Stimulated activated CD4-positive, alpha-beta T cell treated with anti-CD3 and anti-CD28 coated beads, TNF-alpha, amount 100 ng/mL, for 48 hours (primary cell): ENCODE measurements at regions not wholly inside any gene's neighbourhood (a gene's known extent, or its start where the extent isn't known, plus 50 kb on each side); places are given as distances from the start of the nearest gene placed in this dataset.

Source experiments
- DNase-seq, 3 donors: peaks; one replicate each; pipeline ENCODE4 v3.0.0-alpha.2; 2020; ENCODE audit warnings: low read depth in 3 of 3

DNA sequence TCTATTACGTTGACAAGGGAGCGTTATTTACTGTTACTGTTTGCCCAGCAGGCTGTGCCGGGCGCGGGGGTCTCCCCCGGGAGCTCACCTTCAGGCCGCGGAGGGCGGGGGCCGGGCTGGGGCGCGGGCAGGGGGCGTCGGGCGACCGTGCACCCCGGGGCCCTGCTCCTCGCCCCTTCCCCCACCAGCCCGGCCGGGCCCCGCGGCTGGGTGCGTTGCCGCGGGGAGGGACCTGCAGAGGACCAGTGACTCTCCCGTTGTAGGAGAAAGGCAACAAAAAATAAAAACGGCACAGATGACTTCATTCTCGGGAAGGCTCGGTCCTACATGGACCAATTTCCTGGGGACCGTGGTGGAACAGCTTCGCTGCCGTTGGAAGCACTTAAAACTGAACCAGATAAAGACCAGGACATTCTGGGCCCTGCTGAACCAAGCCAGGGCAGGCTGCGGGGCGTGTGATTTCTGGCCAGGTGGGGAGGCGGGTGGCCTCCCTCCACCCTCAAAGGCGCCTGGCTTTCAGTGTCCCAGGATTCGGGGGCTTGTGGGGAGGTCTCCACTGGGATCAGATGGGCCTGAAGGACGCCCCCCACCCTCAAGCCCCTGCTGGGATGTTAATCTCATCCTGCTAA is 57.4 kb downstream of the IGLL1 start:
- no peak for DNase-seq

DNA sequence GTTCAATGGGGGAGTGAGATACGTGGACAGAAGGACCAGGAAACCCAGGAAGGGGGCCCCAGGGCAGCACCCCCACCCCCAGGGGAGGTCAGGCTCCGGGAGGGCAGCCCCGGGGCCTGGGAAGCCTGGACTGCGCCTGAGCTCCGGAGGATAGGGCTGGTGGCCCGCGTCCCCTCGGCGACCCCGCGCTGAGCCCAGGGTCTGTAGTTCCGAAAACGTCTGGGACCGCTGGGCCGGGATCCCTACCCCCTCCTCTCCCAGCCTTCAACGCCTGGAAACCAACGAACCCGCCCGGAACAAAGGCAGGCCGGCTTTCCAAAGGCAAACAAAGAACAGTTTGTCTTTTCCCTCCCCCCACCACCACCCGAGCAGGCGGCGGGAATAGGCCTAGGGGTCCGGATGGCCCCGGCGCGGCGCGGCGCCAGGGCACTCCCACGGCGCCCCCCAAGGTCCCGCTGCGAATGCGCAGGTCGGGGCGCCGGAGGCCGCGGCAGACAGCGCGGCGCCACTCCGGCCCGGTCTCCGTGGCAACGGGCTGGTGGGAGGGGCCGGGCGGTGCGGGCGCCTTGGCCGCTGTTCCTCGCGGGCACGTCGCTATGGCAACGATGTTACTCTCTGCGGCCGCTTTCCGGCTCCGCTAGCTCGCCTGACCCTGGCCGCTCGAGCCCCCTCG is 58.5 kb downstream of the IGLL1 start:
- DNase-seq: peak; percentile 35 to 66 (median 43)

DNA sequence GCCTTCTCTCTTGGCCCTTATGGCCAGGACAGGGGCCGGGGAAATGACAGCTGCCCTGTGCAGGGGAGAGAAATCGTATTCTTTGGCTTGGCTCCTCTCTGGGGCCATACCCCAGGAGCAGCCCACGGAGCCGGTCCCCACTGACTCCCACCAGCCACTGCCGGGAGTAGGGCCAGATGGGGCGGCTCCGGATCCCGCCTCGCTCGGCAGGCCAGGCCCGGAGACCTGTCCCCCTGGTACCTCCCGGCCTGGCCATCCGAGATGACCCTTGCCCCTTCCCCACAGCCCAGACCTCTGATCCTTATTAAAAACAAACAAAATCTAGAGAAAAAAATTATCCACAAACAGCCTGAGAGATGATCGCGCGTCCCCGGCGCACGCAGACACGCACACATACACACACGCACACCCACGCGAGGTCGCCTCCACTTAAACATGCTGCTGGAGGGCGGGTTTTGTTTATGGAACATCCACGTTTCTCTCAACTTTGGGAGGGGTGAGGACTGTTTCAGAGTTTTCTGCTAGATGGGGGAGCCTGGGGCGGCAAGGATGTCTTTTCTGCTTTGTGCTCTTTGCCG is 59.1 kb downstream of the IGLL1 start:
- no peak for DNase-seq

DNA sequence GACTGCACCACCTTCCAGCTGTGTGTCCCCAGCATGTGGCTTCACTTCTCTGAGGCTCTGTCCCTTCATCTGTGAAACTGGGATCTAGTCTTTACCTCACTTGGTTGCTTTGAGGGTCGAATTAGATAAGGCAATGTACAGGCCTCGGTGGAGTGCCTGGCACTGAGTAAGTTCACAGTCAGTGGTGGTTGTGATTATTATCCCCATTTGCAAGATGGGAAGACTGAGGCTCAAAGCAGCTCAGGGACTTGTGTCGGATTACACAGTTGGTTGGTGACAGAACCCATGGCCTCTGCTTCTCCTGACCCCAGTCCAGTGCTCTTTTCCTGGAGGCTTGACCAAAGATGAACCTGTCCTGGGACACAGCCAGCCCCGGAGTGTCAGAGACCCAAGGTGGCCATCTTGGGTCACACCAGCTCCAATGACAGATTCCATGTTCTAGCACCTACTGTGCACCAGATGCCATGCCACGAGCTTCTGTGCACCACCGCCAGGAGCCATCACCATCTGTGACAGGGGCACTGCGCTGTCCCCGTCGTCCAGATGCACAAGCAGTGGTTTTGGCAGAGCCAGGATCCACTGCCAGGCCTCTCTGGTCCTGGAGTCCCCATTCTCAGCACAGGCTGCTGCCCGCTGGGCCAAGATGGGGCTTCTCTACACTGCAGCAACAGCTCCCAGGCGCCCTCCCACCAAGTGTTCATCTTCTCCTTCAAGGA is 60.5 kb downstream of the IGLL1 start:
- DNase-seq: no peak

DNA sequence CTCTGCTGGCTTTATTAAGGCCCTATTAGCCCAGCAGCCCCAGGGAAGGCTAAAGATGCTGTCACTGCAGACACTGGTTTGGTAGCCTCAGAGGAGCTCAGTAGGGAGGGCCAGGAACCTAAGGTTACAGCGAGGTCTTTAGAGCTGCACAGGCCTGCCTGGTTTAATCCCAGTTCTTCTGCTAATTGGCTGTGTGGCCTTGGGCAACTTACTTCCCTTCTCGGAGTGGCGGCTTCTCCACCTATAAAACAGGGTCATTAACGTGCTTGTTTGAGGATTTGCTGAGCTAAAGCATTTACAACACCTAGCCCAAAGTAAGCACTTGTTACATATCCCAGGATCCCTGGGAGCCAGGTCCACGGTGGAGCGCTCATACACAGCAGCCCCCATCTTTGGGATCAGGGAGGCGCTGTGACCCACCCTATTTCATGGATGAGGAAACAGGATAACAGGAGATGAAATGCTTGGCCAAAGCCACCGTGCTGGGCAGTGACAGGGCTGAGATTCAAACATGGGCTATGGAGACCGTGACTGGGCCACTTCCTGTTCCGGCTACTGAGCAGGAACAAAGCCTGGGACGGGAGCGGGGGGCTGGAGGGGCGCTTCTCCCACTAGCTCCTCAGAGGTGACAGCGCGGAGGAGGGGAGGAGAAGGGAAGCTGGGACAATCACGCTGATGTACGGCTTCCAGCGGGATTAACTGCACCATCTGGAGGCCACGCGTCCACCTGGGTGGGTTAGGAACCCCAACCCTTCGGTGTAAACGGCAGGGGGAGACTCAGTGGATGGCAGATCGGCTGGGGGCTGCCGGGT is 61.5 kb downstream of the IGLL1 start:
- DNase-seq: no peak

DNA sequence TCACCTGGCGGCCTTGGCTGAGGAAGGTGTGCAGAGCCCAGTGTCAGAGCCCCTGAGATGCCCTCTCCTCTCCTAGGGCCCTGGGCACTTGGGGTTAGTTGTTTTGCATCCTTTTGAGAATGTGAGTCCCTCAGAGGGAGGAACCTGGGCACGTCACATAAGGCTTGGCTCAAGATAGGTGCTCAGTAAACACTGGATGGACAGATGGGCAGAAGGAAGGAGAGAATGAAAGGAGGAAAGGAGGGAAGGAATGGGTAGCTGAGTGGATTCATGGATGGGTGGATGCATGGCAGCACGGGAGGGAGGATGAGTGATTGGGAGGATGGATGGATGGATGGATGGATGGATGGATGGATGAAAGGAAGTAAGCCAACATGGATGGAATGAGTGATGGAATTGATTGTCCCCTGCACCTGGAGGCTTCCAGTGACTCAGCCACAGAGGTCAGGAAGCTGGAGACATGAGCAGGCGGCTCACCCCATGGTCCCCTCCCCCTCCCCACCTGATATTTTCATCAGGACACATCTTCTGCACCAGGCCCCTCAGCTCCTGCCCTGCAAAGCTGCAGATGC is 62.2 kb downstream of the IGLL1 start:
- DNase-seq: no peak

DNA sequence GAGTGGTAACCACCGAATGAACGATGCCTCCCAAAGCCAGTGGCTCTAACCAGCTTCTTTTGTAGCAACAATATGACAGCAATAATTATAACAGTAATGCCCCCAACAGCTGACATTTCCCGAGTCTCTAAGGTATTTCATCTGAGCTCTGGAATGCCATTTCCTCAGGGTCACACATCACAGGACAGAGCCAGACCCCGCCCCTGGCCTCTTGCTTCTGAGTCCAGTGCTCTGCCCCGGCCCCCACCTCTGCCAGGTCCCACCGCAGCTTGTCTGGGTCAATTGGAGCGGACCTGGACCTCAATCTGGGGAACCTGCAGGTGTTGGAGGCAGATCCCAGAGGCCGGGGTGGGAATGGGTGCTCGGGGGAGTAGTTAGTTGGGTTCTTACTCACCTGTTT is 63.8 kb downstream of the IGLL1 start:
- DNase-seq: no peak

DNA sequence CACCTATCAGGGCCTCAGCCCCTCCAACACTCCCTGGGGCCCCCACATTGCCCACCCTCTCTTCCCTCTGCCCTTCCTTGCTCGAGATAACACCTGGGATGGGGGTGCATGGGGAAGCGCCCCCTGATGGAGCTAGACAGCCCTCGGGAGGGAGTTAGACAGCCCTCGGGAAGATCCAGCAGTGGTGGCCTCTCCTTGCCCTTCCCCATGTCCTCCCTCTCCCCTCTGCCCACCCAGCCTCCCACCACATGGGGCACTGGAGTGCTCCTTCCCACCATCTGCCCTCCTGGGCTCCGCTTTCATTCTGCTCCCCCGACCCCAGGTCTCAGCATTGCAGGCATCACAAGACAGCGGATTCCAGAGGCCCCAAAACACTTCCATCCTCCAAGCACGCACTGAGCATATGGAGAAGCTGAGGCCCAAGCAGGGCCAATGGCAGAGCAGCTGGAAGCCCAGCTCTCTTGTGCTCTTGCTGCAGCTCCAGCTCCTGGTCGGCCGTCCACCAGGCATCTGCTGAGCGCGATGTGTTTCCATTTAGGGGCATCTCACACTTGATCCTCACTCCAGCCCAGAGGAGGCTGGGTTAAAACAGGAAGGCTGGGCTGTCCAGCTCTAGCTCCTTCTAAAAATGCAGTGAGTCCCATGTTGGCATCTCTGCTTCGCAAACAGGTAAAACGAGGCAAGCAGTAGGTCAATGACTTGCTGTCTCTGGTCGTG is 65.6 kb downstream of the IGLL1 start:
- DNase-seq: no peak

DNA sequence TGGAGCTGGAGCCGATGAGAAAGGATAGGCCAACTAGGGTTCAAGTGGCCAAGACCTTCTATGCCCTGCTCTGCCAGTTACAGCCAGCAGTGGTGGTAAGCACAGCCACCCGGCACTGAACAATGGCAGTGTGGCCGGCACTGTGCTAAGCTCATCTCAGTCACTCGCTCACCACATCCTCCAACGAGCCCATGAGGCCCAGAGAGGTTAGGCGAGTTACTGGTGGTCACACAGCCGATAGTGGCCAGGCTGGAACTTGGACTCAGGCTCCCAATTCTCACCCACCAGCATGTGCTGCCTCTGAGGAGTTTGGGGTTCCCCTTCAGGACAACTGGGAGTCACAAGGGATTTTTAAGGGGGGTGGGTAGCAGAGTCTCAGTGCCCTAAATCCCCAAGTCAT is 66.4 kb downstream of the IGLL1 start:
- no peak for DNase-seq

DNA sequence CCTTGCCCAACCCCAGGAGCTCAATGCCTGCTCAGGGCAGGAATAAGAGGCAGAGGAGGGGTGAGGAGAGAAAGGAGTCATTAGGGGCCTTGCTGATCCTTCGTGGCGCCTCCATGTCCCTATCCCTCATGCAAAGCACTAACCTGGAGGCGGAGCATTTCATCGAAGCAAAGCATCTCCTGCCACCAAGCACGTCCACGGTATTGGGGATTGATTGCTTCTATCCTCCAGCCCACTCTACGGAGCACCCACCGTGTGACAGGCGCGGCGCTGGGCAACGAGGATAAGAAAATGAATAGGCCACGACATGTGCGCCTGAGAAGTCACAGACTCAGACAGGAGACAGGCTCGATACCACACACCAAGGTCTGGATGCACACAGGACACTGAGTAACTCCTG is 67.0 kb downstream of the IGLL1 start:
- DNase-seq: no peak

DNA sequence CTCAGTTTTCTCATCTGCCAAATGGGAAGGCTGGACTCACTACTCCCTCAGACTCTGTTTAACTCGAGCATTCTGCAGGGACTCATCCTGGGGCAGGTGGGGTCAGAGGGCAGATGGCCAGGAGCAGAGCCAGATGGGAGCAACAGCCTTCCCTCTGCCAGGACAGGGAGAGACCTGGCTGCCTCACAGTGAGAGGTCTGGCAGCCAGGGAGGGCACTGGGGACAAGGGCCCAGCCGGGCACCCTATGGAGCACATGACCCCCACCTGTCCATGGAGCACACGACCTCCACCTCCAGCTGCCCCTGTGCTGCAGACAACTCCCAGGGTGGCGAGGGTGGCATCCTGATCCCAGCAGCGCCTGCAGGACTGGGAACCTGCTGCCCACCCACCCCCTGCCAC is 67.4 kb downstream of the IGLL1 start:
- no peak for DNase-seq

DNA sequence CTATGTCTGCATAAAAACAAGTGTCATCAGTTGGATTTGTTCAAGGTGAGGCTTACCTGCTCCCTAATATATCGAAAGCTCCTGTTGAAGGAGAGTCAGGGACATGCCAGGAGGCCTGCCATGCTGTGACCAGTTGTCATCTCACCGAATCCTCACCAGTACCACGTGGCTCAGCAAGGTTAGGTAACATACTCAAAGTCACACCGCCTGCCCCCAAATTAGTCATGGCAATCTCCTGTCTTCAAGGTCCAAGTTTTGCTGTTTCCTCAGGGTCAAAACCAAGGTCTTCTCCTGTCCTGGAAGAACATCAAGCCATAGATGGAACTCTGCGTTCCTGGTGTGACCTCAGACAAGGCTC is 67.8 kb downstream of the IGLL1 start:
- DNase-seq: no peak

DNA sequence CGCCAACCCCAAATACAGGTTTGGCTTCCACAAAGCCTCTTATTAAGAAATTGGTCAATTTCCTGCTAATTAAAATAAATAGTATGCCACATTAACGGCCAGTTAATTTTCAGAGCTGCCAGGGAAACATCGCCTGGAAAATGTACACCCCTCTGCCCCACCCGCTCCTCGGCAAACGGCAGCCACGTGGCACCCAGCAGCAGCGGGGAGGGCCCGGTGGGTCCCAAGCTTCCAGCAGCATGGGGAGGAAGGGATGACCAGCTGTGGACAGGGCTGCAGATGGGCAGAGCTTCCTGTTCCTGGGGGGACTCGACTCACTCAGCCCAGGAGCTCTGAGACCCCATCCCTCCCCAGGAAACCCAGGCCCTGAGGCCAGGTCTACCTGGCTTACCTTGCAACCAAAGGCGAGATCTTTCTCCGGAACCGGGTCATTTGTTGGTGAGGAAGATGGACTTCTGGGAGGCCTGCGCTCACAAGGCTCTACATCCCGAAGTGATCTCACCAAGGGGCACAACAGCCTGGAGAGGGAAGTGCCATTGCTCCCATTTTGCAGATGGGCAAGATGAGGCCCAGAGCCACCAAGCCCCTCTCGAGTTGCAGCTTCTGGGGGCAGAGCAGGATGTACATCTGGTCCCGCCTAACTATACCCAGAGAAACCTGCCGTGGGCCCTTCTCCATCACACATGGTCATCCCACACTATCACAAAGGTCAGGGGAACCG is 68.3 kb downstream of the IGLL1 start:
- no peak for DNase-seq

DNA sequence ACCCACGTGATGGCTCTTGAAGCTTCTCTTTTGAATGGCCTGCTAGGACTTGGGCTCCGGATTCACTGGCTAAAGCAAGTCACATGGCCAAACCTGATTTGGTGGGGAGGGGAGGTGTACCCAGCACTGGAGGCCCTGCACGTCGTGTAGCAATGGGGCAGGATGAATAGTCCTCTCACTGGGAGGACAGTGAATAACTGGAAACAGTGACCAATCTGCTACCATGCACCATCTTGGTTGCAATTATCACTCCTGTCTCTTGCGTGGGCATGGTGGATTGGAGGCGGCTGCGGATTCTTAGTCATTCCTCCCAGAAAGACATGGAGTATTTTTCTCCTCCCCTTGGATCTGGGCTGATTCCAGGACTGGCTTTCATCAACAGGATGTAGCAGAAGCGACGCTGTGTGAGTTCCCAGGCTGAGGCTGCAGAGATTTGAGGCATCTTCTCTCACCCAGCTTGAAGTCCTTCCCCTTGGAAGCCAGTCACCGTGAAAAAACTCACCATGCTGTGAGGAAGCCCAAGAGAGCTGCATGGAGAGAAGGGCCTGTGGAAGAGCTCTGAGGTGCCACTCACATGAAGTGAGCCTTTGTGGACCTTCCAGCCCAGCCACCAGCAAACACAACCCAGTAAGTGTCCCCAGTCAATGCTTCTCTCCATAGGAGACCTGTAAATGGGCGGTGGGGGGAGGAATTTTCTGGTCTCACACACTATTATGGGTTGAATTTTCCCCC is 70.4 kb downstream of the IGLL1 start:
- DNase-seq: no peak

DNA sequence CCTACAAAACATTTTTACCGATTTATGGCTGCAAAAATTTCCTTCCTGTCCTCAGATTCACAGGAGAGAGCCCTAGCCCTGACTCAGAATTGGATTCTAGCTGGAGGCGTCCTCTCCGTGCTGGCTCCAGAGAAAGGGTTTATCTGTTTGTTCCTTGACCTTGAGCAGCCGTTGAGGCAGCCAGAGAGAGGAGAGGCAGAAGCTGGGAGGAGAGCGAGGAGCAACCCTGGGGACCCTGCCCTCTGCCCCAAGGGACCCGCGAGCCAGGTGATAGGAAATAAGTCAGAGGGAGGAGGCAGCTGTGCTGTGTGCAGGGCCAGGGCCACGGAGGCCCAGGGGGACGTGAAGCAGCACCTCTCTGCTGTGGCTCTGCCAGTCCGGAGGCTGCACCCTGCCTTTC is 75.6 kb downstream of the IGLL1 start:
- no peak for DNase-seq

DNA sequence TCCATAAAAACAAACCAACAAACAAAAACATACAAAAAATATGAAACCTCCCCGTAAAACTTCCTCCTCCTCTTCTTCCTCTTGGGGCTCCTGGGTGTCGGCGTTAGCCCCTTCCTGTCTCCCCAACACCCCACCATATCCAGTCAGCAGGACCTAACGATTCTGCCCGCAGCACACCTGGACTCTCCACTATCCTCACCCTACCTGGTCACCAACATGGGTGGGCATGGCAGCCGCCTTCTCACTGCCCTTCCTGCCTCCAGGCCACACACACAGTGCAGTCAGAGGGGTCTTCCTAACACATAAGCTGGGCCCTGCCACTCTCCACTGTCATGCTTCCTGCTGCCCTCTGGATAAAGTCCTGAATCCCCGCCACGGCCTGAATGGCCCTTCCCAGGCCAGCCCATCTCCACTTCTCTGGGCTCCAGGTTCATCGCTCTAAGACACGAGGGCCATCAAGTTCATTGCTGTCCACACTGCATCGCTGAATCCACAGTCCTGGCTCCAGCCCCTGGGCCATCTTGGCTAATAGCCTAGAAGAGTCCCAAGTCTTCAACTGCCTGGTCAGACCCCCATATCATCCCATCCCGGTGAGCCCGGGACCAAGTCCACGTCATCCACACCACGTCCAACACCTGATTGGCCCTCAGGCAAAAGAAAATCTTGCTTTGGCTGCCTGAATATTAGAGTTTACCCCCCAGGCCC is 76.2 kb downstream of the IGLL1 start:
- no peak for DNase-seq

DNA sequence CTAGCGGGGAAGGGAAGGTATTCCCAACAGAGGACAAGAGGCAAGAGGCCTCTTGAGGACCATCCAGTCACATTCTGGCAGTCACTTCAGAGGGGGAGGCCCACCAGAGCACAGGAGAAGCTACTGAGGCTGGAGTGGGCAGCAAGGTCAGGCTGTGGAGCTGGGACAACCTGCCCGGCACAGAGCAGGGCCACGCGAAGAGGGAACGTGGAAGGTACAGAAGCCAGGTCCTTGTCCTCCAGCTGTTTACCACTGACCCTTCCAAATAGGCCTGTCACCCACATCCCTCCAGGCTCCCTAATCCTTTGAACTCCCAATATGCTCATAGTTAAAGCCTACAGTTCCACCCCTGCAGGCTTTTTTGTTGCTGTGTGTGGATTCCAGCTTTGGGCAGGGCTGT is 76.9 kb downstream of the IGLL1 start:
- DNase-seq: no peak

DNA sequence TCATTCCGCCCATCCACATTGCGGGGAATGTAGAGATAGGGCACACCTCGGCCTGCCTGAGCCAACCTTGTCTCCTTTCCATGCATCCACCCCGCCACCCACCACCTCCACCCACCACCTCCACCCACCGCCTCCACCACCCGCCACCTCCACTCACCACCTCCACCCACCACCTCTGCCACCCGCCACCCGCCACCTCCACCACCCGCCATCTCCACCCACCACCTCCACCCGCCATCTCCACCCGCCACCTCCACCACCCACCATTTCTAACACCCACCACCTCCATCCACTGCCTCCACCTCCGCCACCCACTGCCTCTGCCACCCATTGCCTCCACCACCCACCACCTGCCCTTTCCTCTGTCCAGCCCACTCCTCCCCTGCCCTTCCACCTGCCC is 78.4 kb downstream of the IGLL1 start:
- no peak for DNase-seq

DNA sequence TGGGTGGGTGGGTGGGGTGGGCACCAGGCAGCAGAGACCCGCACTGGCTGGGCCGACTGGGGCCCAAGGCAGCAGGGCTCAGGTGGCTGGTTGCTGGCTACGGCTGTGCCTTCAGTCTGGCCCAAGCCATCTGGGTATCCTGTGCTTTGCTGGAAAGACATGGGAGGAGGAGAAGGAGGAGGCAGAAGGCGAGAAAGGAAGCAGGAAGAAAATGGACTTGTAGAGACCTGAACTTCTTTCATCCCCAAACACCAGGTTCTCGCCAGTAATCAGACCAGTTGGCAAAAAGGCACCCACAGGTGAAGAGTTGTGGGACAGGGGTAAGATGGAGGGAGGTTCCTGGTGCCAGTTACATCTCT is 78.8 kb downstream of the IGLL1 start:
- no peak for DNase-seq
